ENCODE measurements at regions not wholly inside any gene's neighbourhood (a gene's known extent, or its start where the extent isn't known, plus 50 kb on each side); places are given as distances from the start of the nearest gene placed in this dataset.

- ChIA-PET CTCF (no interaction called here), POLR2A (no interaction called here)
- Mint-ChIP-seq H3K27me3 (no peaks in the 10 kb centered on the region), H3K27ac (no peak overlapping the region), H3K36me3 (ENCODE audit: low read depth) (no peaks in the 10 kb centered on the region), H3K4me1 (ENCODE audit: low read depth) (no peaks in the 10 kb centered on the region), H3K4me3 (no peak overlapping the region), H3K9me3 (peaks cover 4% of the 10 kb centered on the region)
- TF ChIP-seq, protein P1, sequence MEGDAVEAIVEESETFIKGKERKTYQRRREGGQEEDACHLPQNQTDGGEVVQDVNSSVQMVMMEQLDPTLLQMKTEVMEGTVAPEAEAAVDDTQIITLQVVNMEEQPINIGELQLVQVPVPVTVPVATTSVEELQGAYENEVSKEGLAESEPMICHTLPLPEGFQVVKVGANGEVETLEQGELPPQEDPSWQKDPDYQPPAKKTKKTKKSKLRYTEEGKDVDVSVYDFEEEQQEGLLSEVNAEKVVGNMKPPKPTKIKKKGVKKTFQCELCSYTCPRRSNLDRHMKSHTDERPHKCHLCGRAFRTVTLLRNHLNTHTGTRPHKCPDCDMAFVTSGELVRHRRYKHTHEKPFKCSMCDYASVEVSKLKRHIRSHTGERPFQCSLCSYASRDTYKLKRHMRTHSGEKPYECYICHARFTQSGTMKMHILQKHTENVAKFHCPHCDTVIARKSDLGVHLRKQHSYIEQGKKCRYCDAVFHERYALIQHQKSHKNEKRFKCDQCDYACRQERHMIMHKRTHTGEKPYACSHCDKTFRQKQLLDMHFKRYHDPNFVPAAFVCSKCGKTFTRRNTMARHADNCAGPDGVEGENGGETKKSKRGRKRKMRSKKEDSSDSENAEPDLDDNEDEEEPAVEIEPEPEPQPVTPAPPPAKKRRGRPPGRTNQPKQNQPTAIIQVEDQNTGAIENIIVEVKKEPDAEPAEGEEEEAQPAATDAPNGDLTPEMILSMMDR (IDR thresholded peaks at IDR 0.05): no peak
- H3K4me1 ChIP-seq (ENCODE audit: insufficient read depth, low read length): no peaks in the 10 kb centered on the region
- no peaks in the 10 kb centered on the region for H3K9me3 ChIP-seq (ENCODE audit: control insufficient read depth in 1 of 2, insufficient read depth in 1 of 2, low read length in 2 of 2)
- H3K4me3 ChIP-seq (ENCODE audit: low read length): no peak overlapping the region
- no peak overlapping the region for H3K27ac ChIP-seq (ENCODE audit: low read depth in 1 of 2, low read length in 2 of 2)
- ATAC-seq (ENCODE audit: poor library complexity) (no peak), DNase-seq (no peak)
- intact Hi-C loops (cut with DNase I, micrococcal nuclease): no loop called here
- no peaks in the 10 kb centered on the region for H3K36me3 ChIP-seq (ENCODE audit: insufficient read depth, low read length)
- H3K27me3 ChIP-seq (ENCODE audit: control insufficient read depth in 1 of 2, insufficient read depth in 2 of 2, low read length in 2 of 2): no peaks in the 10 kb centered on the region
These were observed 1261.9 kb downstream of the PCDH17 start for GRCh38 chr13:58893396-58893795.

- ATAC-seq (ENCODE audit: poor library complexity): no peak
- H3K36me3 ChIP-seq (ENCODE audit: insufficient read depth, low read length): no peaks in the 10 kb centered on the region
- no peak overlapping the region for H3K27ac ChIP-seq (ENCODE audit: low read depth in 1 of 2, low read length in 2 of 2)
- no peak for DNase-seq
- POLR2A ChIA-PET: no interaction called here
- no peaks in the 10 kb centered on the region for H3K4me1 ChIP-seq (ENCODE audit: insufficient read depth, low read length)
- H3K9me3 ChIP-seq (ENCODE audit: control insufficient read depth in 1 of 2, insufficient read depth in 1 of 2, low read length in 2 of 2): peaks cover 0 to 7% of the 10 kb centered on the region in 2 experiments
- H3K4me1 Mint-ChIP-seq (ENCODE audit: low read depth): no peaks in the 10 kb centered on the region
- H3K4me3 Mint-ChIP-seq: no peak overlapping the region
- intact Hi-C loops (cut with DNase I, micrococcal nuclease): no loop called here
- no peak overlapping the region for H3K4me3 ChIP-seq (ENCODE audit: low read length)
- CTCF ChIA-PET: no interaction called here
- no peaks in the 10 kb centered on the region for H3K27me3 ChIP-seq (ENCODE audit: control insufficient read depth in 1 of 2, insufficient read depth in 2 of 2, low read length in 2 of 2)
- H3K9me3 Mint-ChIP-seq: peaks cover 2% of the 10 kb centered on the region
- no peaks in the 10 kb centered on the region for H3K36me3 Mint-ChIP-seq (ENCODE audit: low read depth)
- no peaks in the 10 kb centered on the region for H3K27me3 Mint-ChIP-seq
- H3K27ac Mint-ChIP-seq: no peak overlapping the region
- TF ChIP-seq, protein P1 (IDR thresholded peaks at IDR 0.05): no peak
These were observed 1257.3 kb downstream of the DIAPH3 start for GRCh38 chr13:58906329-58907007.

DNA sequence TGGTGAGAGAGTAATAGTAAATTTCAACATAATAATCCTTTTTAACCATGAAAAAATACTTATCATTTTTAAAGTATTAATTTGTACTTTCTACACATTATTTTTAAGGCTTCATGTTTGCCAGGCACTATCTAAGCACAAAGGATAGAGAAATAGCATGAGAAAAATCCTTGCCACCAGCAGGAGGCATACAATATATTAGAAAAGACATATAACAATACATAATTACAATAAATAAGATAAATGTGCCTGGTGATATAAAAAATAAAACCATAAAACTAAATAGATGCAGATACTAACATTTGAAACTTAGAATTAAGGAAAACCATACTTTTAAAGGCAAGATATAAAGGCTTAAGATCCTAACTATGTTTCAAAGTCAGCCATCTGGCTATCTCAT, 1256.4 kb downstream of the DIAPH3 start:
- Mint-ChIP-seq H3K4me1 (ENCODE audit: low read depth) (no peaks in the 10 kb centered on the region), H3K4me3 (no peak overlapping the region), H3K9me3 (peaks cover 2% of the 10 kb centered on the region), H3K27me3 (no peaks in the 10 kb centered on the region), H3K36me3 (ENCODE audit: low read depth) (no peaks in the 10 kb centered on the region), H3K27ac (no peak overlapping the region)
- Histone ChIP-seq H3K9me3 (ENCODE audit: control insufficient read depth in 1 of 2, insufficient read depth in 1 of 2, low read length in 2 of 2) (peaks cover 0 to 7% of the 10 kb centered on the region in 2 experiments), H3K4me3 (ENCODE audit: low read length) (no peak overlapping the region), H3K27ac (ENCODE audit: low read depth in 1 of 2, low read length in 2 of 2) (no peak overlapping the region), H3K27me3 (ENCODE audit: control insufficient read depth in 1 of 2, insufficient read depth in 2 of 2, low read length in 2 of 2) (no peaks in the 10 kb centered on the region), H3K4me1 (ENCODE audit: insufficient read depth, low read length) (no peaks in the 10 kb centered on the region), H3K36me3 (ENCODE audit: insufficient read depth, low read length) (no peaks in the 10 kb centered on the region)
- TF ChIP-seq, protein P1 (IDR thresholded peaks at IDR 0.05): no peak
- ChIA-PET POLR2A (no interaction called here), CTCF (no interaction called here)
- intact Hi-C loops (cut with DNase I, micrococcal nuclease): no loop called here
- ATAC-seq (ENCODE audit: poor library complexity): no peak
- DNase-seq: no peak

All from CD4-positive, alpha-beta T cell (primary cell).